Adrenal gland (tissue), 9 donors: ENCODE measurements at regions not wholly inside any gene's neighbourhood (a gene's known extent, or its start where the extent isn't known, plus 50 kb on each side); places are given as distances from the start of the nearest gene placed in this dataset.

ENCODE experiments used
- DNase-seq, 7 donors: peaks; one replicate each; pipeline ENCODE4 v3.0.0-alpha.2; 2019 to 2020
- H3K27ac ChIP-seq, 5 donors: fragments of 200-600 bp; sonication (generic) in 4 of 5; 1 replicate in 3 of 5; 2 replicates in 2 of 5; pipeline versions ENCODE4 v1.5.1 to v1.8.0; 2016 to 2020; ENCODE audit warnings: mild to moderate bottlenecking in 1 of 5
- H3K27me3 ChIP-seq: fragments of 200-600 bp; 2 replicates; pipeline ENCODE4 v1.8.0; 2021
- H3K36me3 ChIP-seq, 2 donors: fragments of 200-600 bp; replicated peaks in 1 of 2; 1 replicate in 1 of 2; 2 replicates in 1 of 2; pipeline versions ENCODE4 v1.5.1 to v1.8.0; 2018 to 2022
- H3K4me1 ChIP-seq, 2 donors: fragments of 200-600 bp; replicated peaks in 1 of 2; 1 replicate in 1 of 2; 2 replicates in 1 of 2; pipeline versions ENCODE4 v1.5.1 to v1.8.0; 2018 to 2021
- H3K4me3 ChIP-seq, 4 donors: fragments of 200-600 bp; sonication (generic) in 3 of 4; one replicate each; pipeline ENCODE4 v1.5.1; 2016 to 2018
- H3K9me3 ChIP-seq, 3 donors: fragments of 200-600 bp; sonication (generic) in 1 of 3; replicated peaks in 1 of 3; 1 replicate in 2 of 3; 2 replicates in 1 of 3; pipeline versions ENCODE4 v1.5.1 to v1.8.0; 2016 to 2021
- POLR2A ChIP-seq, 2 donors: fragments of 450-650 bp; IDR thresholded peaks; one replicate each; pipeline ENCODE4 v1.6.1; 2017; ENCODE audit warnings: antibody characterized with exemption in 2 of 2, mild to moderate bottlenecking in 2 of 2, moderate library complexity in 1 of 2
- WGBS, 4 donors: extraction: QIAGEN DNeasy Blood & Tissue Kit in 2 of 4; methylation state at CpG; one replicate each; pipeline versions ENCODE4 v1.1.5 to v1.1.7; 2013 to 2017; 5-methylcytosine and 5-hydroxymethylcytosine counted together
- intact Hi-C, 2 donors: fragments of 100-400 bp; cut with DNase I; formaldehyde crosslinking; loops; one replicate each; pipeline versions ENCODE4 v1.14.1 to v1.15.0; 2022 to 2023
- TF ChIP-seq, protein P1 (sequence below), 6 experiments: fragments of 450-650 bp in 4 of 6; fragments of 200-600 bp in 2 of 6; sonication (generic) in 1 of 6; IDR thresholded peaks; 1 replicate in 5 of 6; 2 replicates in 1 of 6; pipeline versions ENCODE4 v1.5.1 to v1.8.0; 2016 to 2021; ENCODE audit warnings: antibody characterized with exemption in 6 of 6, mild to moderate bottlenecking in 2 of 6, moderate library complexity in 1 of 6
- donor health status: healthy with polysubstance abuse.
- donor health status: Bipolar disorder and iron deficiency.
- donor health status: DM: yes; HTN: yes; CAD: no.
- donor health status: DM: no; HTN: no; CAD: no.
- donor health status: DM: no; HTN: no; CAD: no.

DNA sequence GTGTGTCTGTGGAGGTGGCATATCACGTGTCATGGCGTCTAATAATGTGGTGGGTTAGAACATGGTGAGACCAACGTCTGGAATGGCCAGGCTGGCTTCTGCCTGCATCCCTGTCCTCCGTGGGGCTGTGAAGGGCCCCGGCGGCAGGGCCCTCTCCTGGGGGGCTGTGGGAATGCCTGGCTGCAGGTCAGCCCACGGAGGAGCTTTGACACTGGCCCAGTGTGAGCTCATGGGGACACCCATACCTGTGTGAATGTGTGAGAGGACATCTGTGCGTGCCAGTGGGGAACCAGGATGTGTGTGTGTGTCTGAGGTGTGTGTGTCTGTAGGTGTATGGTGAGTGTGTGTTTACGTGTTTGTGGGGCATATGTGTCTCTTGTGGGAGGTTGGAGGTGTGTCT, 300.1 kb downstream of the TEX29 start:
- Histone ChIP-seq H3K9me3 (no peaks in the 10 kb centered on the region), H3K4me3 (no peak overlapping the region), H3K36me3 (no peaks in the 10 kb centered on the region), H3K27me3 (no peaks in the 10 kb centered on the region), H3K27ac (no peak overlapping the region), H3K4me1 (no peaks in the 10 kb centered on the region)
- TF ChIP-seq POLR2A (IDR thresholded peaks at IDR 0.05): no peak
- TF ChIP-seq, protein P1, sequence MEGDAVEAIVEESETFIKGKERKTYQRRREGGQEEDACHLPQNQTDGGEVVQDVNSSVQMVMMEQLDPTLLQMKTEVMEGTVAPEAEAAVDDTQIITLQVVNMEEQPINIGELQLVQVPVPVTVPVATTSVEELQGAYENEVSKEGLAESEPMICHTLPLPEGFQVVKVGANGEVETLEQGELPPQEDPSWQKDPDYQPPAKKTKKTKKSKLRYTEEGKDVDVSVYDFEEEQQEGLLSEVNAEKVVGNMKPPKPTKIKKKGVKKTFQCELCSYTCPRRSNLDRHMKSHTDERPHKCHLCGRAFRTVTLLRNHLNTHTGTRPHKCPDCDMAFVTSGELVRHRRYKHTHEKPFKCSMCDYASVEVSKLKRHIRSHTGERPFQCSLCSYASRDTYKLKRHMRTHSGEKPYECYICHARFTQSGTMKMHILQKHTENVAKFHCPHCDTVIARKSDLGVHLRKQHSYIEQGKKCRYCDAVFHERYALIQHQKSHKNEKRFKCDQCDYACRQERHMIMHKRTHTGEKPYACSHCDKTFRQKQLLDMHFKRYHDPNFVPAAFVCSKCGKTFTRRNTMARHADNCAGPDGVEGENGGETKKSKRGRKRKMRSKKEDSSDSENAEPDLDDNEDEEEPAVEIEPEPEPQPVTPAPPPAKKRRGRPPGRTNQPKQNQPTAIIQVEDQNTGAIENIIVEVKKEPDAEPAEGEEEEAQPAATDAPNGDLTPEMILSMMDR (IDR thresholded peaks at IDR 0.05): no peak
- no peak for DNase-seq
- 82 to 90% (median 86%) methylated on average over 5 to 9 of the region's 9 CpGs for WGBS, 4 donors
- intact Hi-C loops: no loop called here

GRCh38 chr13:111621164-111621563, 300.7 kb downstream of the TEX29 start:
- DNase-seq: no peak
- 81 to 91% (median 85%) methylated on average over 5 of the region's 5 CpGs for WGBS, 4 donors
- no peak overlapping the region for H3K4me3 ChIP-seq
- H3K27ac ChIP-seq: no peak overlapping the region
- no peaks in the 10 kb centered on the region for H3K9me3 ChIP-seq
- intact Hi-C loops: no loop called here
- no peak for TF ChIP-seq POLR2A (IDR thresholded peaks at IDR 0.05)
- TF ChIP-seq, protein P1 (IDR thresholded peaks at IDR 0.05): no peak
- H3K27me3 ChIP-seq: no peaks in the 10 kb centered on the region
- no peaks in the 10 kb centered on the region for H3K4me1 ChIP-seq
- no peaks in the 10 kb centered on the region for H3K36me3 ChIP-seq

- TF ChIP-seq, protein P1 (IDR thresholded peaks at IDR 0.05): no peak
- no peak for TF ChIP-seq POLR2A (IDR thresholded peaks at IDR 0.05)
- Histone ChIP-seq H3K9me3 (no peaks in the 10 kb centered on the region), H3K4me1 (no peaks in the 10 kb centered on the region), H3K4me3 (no peak overlapping the region), H3K36me3 (no peaks in the 10 kb centered on the region), H3K27ac (no peak overlapping the region), H3K27me3 (no peaks in the 10 kb centered on the region)
- intact Hi-C loops: no loop called here
- 92 to 97% (median 95%) methylated on average over 15 to 21 of the region's 21 CpGs; no CpG with 5 or more reads in 1 of the 4 donors for WGBS, 4 donors
- DNase-seq: no peak
Measured at GRCh38 chr13:111622051-111622531, 301.6 kb downstream of the TEX29 start.

GRCh38 chr13:111623208-111623607, 302.8 kb downstream of the TEX29 start:
- H3K27me3 ChIP-seq: no peaks in the 10 kb centered on the region
- TF ChIP-seq POLR2A (IDR thresholded peaks at IDR 0.05): no peak
- TF ChIP-seq, protein P1 (IDR thresholded peaks at IDR 0.05): no peak
- H3K4me3 ChIP-seq: no peak overlapping the region
- no peak for DNase-seq
- no peaks in the 10 kb centered on the region for H3K4me1 ChIP-seq
- WGBS, 4 donors: 79 to 85% (median 79%) methylated on average over 17 to 20 of the region's 20 CpGs
- intact Hi-C loops: no loop called here
- H3K27ac ChIP-seq: no peak overlapping the region
- no peaks in the 10 kb centered on the region for H3K9me3 ChIP-seq
- H3K36me3 ChIP-seq: no peaks in the 10 kb centered on the region
